ENCODE measurements at regions not wholly inside any gene's neighbourhood (a gene's known extent, or its start where the extent isn't known, plus 50 kb on each side); places are given as distances from the start of the nearest gene placed in this dataset.

DNA sequence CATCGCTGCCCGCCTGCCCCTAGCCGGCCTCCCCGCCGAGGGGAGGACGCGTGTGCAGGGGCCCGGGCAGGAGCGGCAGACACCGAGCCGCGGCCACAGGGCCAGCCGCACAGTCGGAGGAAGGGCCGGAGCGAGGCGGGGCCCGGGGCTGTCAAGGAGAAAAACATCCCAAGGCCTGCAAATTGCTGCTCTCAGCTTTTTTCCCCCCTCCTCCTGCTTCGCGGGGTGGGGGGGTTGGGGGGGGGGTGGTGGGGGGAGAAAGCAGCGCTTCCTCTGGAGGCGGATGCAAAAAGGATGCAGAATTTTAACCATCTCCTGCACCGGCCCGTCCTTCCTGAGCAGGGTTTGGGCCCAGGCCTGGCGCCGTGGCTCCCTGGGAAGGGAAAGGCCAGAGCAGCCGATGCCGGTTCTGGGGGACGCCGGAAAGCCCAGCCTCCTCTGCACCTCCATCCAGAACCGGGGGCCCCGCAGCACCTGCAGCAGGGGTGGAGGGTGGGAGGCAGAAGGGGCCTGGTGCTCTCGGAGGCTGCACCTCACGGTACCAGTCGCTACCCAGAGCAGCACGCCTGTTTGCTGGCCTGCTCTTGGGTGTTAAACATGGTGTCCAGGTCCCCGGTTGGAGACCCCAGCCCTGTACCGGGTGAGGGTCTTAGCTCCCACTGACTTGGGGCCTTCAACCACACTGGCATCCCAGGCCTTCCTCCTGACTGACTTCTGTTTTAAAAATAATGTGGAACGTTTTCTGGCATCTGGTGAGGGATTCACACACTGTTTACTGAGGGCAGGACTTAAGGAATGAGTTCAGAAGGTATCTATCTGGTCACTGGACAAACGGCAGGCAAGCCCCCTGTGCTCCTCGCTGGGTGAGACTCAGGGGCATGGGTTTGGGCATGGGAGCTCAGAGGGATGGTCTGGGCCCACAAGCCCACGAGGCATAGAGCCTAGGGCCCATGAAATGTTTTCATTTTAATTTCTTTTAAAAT lies 77.4 kb upstream of the WNT7B start:
- peak; percentile 19 for DNase-seq

DNA sequence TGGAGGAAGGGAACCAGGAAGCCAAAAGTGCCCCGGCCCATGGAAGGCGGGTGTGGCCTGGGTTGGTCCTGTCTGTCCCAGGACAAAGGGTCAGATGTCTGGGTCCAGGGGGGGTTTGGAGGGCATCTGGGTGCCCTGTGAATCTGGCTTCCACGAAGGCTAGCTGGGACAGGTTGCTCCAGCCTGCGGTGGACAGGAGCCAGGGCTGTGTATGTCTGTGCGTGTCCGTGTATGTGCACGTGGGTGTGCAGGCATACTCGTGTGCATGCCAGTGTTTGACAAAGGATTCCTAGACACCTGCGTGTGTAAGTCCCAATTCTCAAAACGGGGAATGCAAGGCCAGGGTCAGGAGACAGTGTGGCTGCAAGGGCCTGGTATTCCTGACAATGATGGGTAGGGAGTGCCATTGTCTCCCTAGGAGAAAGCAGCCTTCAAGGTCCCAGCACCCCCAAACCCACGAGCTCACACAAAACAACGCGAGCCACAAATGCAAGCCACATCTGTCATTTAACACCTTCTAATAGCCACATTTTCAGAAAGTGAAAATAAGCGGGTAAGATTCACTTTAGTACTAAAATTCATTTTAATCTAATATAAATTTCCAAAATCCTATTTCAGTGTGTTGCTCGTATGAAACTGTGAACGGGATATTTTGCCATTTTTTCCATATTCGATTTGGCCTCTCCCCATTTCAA lies 78.4 kb upstream of the WNT7B start:
- no peak for DNase-seq

DNA sequence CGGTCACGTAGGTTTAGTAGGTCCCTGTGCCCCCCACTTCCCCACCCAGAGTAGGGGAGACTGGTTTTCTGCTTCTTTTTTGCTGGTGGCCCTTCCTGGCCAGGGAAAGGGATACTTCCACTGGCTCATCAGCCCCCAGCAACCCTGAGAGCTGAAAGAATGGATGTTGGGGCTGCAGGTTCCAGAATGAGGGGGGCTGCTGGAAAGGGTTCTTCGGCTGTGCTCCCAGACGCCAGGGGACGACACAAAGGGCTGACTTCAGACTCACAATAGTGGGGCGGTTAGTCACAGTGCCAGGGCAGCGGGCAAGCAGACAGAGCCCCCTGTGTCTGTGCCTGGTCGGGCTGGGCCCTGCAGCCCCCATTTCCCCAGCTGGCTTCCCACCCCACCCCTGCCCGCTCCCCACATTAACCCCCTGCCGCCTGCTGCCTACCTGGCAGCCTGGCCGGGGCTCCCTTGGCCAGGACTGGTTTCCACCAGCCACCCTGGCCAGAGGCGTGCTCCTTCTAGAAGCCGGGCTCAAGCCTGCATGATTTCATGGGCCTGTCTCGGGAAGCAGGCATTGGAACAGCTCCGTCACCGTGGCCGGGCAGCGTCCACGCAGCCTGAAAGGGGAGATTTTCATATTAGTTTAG lies 79.1 kb upstream of the WNT7B start:
- no peak for DNase-seq

GRCh38 chr22:46056546-46057245 lies 79.7 kb upstream of the WNT7B start:
- no peak for DNase-seq

- no peak for DNase-seq
These were observed 80.5 kb upstream of the WNT7B start for GRCh38 chr22:46057246-46058090.

DNA sequence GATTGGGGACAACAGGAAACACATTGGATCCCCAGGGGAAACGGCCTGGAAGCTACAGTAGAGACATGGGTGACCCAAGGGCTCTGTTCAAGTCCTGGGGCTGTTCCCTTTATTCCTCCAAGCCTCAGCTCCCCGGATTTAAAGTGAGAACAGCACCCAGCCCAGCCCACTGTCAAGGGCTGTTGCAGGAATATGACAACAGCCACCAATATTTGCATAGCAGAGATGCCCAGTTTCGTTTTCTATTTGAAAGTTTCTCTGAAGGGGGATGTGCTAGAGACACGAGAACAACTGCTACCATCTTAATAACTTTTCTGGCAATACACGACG lies 81.1 kb upstream of the WNT7B start:
- peak; percentile 27 for DNase-seq

DNA sequence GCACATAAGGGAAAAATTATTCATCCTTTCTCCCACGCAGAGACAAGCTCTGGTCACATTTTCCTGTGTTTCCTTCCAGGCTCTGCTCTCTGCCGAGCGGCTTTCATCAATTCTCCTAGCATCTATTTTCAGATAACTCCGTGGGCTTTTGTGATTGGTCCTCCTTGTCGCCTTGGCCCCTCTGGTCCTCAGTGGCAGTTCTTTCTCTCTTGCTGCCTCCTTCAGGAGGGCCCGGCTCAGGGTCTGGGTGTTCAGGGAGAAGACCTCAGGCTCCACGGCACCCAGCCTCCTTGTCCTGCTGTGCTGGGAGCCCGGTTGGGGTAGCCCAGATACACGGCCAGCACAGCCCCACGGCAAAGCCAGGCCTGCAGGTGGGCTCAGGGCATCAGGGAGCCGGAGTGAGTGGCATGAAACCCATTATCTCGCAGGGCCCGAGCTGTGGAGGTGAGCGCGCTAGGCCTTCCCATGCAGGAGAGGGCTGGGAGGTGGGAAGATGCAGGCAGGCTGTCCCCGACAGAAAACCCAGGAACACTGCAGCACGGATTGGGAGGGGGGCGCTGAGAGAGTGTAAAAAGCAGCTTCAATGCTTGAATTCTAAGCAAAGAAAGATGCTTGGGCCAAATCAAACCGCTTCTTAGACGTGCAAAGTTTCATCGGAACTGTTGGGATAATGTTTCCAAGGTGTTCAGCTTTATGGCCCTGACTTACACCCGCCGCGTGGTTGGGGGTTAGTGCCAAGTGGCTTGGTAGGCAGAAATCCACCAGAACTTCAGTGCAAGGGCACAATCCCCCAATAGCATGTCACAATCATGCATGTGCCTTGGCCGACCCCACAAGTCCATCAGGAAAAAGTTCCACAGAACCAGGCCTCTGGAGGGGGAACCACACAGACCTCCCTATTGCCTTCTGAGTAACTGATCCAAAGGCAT lies 81.9 kb upstream of the WNT7B start:
- DNase-seq, result peak; percentile 16

DNA sequence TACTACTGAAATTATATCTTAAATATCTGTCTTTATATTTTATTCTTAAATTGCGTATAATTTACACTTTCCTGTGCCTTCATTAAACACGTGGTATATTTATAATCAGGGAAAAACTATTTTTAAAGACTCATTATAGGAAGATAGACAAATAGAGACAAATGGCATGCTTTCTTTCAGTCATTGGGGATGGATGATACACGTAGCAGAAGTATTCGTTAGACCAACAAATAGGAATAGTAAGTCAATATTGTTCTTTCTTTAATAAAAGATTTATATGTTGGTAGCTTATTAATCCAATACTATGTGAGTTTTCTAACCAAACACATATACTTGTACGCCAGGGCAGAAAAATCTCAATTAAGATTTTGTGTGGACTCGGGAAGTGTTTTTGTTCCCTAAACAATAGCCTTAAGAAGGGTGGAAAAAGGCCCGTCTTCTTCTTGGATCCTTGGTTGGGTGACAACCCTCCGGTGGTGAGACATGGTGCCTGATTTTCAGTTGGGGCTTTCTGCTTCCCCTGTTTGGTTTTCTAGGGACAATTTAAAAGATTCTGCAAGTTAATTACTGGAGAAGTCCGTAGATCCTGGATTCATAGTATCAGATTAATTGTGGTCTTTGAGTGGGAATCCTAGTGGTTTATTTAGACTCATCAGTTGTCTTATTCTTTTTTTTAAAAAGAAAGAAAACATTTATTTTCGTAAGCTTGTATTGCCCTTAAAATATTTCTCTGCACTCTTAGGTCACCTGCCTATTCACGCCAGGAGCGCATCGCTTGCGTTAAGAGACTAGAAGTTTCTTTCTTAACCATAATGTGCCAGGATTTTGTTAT lies 83.5 kb upstream of the WNT7B start:
- DNase-seq, result no peak

DNA sequence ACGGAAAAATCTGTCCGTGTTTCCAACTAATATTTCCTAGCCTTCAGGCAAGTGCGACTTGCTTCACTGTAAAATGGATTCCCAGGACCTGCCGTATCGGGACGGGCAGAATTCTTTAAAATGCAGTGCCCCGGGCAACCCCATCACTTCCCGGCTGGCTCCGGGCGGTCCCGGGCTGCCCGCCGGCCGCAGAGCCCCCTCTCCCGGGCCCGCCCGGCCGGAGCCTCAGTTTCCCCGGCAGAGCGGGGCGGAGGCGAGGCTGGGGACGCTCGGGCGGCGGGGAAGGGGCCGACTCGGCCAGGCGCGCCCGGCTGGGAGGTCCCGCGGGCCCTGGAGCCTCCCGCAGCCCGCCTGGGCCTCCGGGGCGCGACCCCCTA lies 84.2 kb upstream of the WNT7B start:
- no peak for DNase-seq

DNA sequence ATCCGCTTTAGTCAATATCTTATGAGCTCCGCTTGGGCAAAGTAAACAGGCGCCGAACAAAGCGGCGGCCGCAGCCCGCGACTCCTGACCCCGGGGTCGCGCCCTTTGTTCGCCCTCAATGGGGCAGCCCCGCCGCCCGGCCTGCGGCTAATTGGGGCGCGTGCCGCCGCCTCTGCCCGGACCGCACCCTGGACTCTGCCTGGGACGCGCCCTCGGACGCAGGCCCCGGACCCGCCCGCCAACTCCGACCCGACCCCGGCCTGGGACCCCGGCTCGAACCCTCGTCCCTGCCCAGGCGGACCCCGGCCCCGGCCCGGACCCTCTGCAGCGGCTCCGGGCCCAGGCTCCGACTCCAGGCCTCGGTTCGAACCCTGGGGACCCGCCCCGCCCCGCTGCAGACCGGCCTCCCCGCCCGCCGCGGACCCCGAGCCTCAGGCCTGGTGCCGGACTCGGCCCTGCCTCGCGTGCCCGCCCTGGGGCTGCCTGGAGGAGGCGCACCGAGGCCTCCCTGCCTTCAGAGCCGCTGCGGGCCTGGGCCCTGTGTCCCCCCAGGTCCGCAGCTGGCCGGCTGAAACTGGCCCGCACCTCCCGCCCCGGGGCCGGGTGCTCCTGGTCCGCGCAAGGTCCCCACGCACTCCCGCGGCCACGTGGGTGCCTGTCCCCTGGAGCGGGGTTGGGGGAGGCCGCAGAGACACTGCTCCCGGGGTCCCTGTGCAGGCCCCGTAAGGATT lies 84.7 kb upstream of the WNT7B start:
- no peak for DNase-seq

GRCh38 chr22:46062232-46062615 lies 85.3 kb upstream of the WNT7B start:
- no peak for DNase-seq

DNA sequence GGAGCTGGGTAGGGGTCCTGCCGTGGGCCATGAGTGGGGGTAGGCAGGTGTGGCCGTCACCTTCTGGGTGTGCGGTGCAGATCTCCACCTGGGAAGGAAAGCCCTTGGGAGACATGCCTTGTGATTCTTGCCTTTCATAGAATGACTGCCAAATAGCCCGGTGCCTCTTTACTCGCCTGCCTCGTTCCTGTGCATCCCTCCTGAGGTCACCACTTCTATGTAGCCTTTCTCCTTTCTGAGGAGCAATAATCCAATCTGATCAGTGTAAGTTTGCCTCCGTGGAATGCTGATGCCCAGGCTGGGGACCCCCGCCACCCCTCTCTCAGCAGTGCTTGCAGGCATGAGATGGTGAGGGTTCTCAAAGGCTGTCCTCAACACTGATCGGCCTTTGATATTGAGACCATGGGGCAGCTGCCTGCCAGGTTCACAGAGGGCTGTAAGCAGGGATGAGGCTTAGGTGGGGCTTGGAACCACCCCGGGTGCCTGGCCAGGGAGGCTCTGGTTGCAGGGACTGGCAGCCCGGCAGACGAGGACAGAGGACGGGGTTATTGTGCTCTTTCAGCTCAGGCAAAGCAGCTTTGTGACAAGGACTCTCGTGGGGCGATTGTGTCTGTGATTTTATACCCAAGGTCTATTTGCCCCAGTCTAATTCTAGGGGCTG lies 86.1 kb upstream of the WNT7B start:
- no peak for DNase-seq

- no peak for DNase-seq
These were observed 86.5 kb upstream of the PPARA start for GRCh38 chr22:46063846-46064227.

DNA sequence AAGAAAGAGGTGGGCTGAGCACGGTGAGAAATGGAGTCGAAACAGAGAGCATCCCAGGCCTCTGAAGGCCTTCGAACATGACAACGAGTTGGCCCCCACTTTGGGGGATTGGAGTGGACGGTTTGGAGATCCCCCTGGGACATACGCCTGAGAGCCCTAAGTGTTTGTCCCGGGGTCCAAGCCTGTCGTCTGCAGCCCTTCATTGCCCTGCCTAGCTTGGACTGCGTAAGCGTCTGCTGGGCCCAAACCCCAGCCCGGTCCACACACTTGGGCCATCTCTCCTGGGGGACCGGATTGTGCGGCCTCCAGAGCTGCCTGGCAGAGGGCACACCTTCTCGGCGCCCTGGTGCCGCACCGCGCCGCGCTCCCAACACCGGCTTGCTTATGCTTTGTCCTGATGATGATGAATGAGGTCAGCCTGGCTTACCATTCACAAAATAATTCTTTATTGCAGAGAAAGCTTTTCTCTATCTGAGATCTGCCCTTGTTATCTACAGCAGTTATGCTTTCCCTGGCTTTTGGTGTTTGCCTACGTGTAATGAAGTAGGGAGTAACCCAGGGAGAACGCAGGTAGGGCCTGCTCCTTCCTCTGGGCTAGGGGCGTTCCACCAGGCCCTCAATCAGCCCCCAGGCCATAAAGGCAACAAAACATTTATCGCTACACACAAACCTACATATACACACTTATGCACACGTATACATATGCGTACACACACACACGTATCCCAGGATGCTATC lies 85.9 kb upstream of the PPARA start:
- DNase-seq, result no peak

DNA sequence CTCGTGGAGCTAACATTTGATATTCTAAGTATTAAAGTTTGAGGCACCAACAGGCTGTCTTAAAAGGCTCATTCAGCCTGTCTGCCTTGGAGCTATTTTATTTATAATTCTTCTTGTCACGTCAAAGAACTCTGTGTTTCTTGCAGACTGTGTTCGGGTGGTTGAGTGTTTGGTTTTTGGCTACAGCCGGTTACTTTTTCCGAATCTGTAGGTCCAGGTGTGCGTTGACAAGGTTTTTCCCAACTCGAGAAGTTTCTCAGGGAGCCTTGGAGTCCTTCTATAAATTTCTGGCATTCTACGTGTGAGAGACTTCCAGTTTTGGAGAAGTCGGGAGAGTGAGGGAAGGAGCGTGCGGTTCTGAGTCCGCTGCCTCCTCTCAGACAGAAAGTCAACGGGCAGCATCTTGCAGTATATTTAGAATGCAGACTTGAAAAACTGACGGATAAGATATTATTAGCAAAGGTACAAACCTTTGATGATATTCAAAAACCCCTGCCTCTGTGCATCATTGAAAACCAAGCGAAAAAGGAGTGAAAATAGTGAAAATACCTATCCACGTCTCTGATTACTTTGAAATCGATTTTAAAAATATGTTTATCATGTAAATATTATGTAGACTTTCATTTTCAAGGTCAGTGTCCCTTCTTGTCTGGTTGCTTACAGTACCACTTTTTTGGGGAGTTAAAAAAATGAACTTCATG lies 85.2 kb upstream of the PPARA start:
- no peak for DNase-seq

DNA sequence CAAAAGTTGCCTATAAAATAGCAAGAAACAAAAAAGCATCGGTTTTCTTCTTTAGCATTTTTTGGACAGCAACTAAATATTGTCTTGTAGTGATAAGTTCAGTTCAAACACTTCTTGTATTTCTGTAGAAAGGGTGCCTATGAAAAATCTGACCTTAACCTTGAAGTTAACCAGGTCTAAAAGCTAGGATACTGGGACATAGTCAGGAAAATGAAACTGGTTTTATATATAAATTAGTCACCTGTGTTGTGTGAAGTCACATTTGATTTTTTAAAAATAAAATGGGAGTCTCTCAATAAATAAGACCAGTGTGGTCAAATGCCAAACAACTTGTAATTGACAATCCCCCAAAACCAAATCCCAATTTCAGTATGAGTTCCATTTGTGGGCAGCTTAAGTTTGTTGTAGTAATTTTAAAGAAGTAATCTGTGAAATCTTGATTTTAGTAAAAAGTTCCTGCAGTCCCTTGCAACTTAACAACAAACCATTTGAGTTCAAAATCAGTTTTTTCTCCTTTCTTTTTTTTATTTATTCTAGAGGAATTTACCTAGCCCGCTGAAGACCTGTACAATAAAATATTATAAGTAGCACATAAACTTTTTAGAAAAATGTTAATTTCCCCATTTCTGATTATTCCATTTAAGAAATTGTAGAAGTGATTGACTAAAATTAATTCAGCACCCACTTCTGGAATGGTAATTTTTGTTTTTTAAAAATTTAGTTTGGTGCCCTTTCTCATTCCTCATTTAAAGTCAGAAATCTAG lies 84.5 kb upstream of the PPARA start:
- DNase-seq, result no peak

DNA sequence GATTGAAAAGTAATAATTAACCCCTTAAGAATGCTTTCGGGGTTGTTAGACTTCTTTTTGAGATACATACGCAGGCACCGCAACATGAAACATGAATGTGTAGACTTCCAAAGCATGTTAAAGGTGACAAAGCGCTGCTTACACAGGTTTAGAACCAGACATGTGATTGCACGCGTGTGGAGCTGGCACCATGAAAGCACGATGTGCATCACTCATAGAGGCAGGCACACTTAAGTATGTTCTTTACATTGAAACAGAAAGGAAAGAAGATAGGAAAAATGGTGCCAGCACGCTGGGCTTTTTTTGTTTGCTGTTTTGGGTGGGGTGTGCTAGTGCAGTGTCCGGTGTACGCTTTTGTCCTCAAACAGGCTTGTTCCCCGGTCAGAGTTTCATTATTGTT lies 83.6 kb upstream of the PPARA start:
- no peak for DNase-seq
